HUES64 (cell line): ENCODE measurements at regions not wholly inside any gene's neighbourhood (a gene's known extent, or its start where the extent isn't known, plus 50 kb on each side); places are given as distances from the start of the nearest gene placed in this dataset.
"Not testable (repeated sequence)": the region's sequence is repeated elsewhere in the genome, so short reads cannot be mapped to it uniquely, and the experiment has no call there.

Experiments used
- H3K27ac ChIP-seq: 2 replicates; pipeline ENCODE4 v1.7.0; 2013; ENCODE audit warnings: low read depth, low read length, inconsistent platforms
- H3K27me3 ChIP-seq: 2 replicates; pipeline ENCODE4 v1.6.1; 2013; ENCODE audit warnings: mild to moderate bottlenecking, low read length; ENCODE audit not compliant: insufficient read depth
- H3K36me3 ChIP-seq: 2 replicates; pipeline ENCODE4 v1.6.1; 2013; ENCODE audit warnings: mild to moderate bottlenecking, low read length; ENCODE audit not compliant: insufficient read depth
- H3K4me1 ChIP-seq: 2 replicates; pipeline ENCODE4 v1.6.1; 2013; ENCODE audit warnings: mild to moderate bottlenecking, low read length, moderate library complexity; ENCODE audit not compliant: insufficient read depth
- H3K4me3 ChIP-seq: 2 replicates; pipeline ENCODE4 v1.5.1; 2013; ENCODE audit warnings: mild to moderate bottlenecking, low read length, moderate library complexity
- H3K9ac ChIP-seq: 2 replicates; pipeline ENCODE4 v1.6.1; 2013; ENCODE audit warnings: mild to moderate bottlenecking, low read depth, low read length
- H3K9me3 ChIP-seq: 2 replicates; pipeline ENCODE4 v1.6.1; 2013; ENCODE audit warnings: low read depth, low read length; ENCODE audit not compliant: insufficient read depth
- WGBS: fragments of 150-250, 120-280 bp; methylation state at CpG from one replicate; pipeline ENCODE4 v1.1.7; 2013; ENCODE audit warnings: missing lambda C conversion rate; 5-methylcytosine and 5-hydroxymethylcytosine counted together

DNA sequence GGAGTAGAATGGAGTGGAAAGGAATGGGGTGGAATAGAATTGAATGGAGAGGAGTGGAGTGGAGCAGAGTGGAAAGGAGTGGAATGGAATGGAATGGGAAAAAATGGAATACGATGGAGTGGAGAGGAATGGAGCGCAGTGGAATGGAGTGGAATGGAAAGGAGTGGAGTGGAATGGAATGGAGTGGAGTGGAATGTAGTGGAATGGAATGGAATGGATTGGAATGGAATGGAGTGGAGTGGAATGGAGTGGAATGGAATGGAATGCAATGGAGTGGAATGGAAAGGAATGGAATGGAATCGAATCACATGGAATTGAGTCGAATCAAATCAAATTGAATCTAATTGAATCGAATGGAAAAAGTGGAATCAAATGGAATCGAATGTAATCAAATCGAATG is 1016.1 kb downstream of the CDY1 start:
- H3K36me3 ChIP-seq: no peaks in the 10 kb centered on the region
- H3K27me3 ChIP-seq: no peaks in the 10 kb centered on the region
- H3K27ac ChIP-seq: no peak overlapping the region
- no peaks in the 10 kb centered on the region for H3K4me1 ChIP-seq
- no peak overlapping the region for H3K4me3 ChIP-seq
- H3K9me3 ChIP-seq: peaks cover 75% of the 10 kb centered on the region
- WGBS: 93% methylated on average over 7 of the region's 7 CpGs
- no peak overlapping the region for H3K9ac ChIP-seq

GRCh38 chrY:26645856-26646255 is 1023.9 kb downstream of the CDY1 start:
- not testable (repeated sequence) for H3K4me1 ChIP-seq, H3K4me3 ChIP-seq, H3K36me3 ChIP-seq, H3K9ac ChIP-seq, H3K27me3 ChIP-seq, H3K27ac ChIP-seq
- 93% methylated on average over 10 of the region's 10 CpGs for WGBS
- H3K9me3 ChIP-seq: peaks cover 67% of the 10 kb centered on the region

GRCh38 chrY:26648240-26648639 is 1026.3 kb downstream of the CDY1 start:
- not testable (repeated sequence) for H3K4me3 ChIP-seq, H3K27ac ChIP-seq, H3K9ac ChIP-seq, H3K27me3 ChIP-seq, H3K36me3 ChIP-seq, H3K4me1 ChIP-seq
- H3K9me3 ChIP-seq: peaks cover 70% of the 10 kb centered on the region
- WGBS: 87% methylated on average over 6 of the region's 6 CpGs

DNA sequence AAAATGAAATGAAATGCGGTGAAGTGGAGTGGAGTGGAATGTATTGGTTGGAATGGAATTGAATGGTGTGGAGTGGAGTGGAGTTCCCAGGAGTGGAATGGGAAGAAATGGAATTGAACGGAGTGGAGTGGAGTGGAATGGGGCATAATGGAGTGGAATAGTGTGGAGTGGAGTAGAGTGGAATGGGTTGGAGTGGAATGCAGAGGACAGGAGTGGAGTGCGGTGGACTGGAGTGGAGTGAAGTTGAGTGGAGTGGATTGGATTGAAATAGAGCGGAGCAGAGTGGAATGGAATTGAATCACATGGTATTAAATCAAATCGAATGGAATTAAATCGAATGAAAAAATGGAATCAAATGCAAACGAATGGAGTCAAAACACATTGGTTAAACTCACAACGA is 1042.3 kb downstream of the CDY1 start:
- H3K27ac ChIP-seq, H3K4me3 ChIP-seq, H3K36me3 ChIP-seq, H3K4me1 ChIP-seq, H3K27me3 ChIP-seq, H3K9ac ChIP-seq: not testable (repeated sequence)
- 86% methylated on average over 8 of the region's 8 CpGs for WGBS
- H3K9me3 ChIP-seq: peaks cover 42% of the 10 kb centered on the region

GRCh38 chrY:26666691-26667090 is 1044.8 kb downstream of the CDY1 start:
- WGBS: 94% methylated on average over 4 of the region's 8 CpGs
- peaks cover 51% of the 10 kb centered on the region for H3K9me3 ChIP-seq
- not testable (repeated sequence) for H3K9ac ChIP-seq, H3K27ac ChIP-seq, H3K27me3 ChIP-seq, H3K4me1 ChIP-seq, H3K4me3 ChIP-seq, H3K36me3 ChIP-seq

DNA sequence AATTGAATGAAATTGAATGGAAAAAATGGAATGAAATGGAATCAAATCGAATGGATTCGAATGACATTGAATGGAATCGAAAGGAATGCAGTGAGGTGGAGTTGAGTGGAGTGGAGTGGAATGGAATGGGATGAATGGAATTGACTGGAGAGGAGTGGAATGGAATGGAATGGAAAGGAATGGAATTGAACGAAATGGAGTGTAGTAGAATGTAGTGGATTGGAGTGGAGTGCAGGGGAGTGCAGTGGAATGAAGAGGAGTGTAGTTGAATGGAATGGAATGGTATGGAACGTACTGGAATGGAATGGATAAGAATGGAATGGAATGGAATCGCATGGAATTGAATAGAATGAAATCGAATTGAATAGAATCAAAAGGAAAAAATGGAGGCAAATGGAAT is 1047.3 kb downstream of the CDY1 start:
- not testable (repeated sequence) for H3K36me3 ChIP-seq, H3K27me3 ChIP-seq, H3K4me1 ChIP-seq, H3K9ac ChIP-seq, H3K4me3 ChIP-seq, H3K27ac ChIP-seq
- H3K9me3 ChIP-seq: peaks cover 38% of the 10 kb centered on the region
- 75% methylated on average over 7 of the region's 7 CpGs for WGBS

DNA sequence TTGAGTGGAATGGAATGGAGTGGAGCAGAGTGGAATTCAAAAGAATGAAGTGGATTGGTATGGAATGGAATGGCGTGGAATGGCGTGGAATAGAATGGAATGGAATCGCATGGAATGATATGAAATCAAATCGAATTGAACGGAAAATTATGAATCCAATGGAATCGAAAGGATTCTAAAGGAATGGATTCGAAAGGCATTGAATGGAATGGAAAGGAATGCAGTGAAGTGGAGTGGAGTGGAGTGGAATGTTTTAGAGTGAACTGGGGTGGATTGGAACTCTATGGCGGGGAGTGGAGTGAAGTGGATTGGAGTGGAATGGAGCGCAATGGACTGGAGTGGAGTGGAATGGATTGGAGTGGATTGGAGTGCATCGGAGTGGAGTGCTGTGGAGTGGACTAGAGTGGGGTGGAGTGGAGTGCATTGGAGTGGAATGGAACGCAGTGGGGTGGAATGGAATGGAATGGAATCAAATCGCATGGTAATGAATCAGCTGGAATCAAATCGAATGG is 1048.5 kb downstream of the CDY1 start:
- peaks cover 29% of the 10 kb centered on the region for H3K9me3 ChIP-seq
- not testable (repeated sequence) for H3K9ac ChIP-seq, H3K36me3 ChIP-seq, H3K27me3 ChIP-seq, H3K4me3 ChIP-seq, H3K4me1 ChIP-seq, H3K27ac ChIP-seq
- 84% methylated on average over 13 of the region's 13 CpGs for WGBS

GRCh38 chrY:26670881-26671879 is 1049.3 kb downstream of the CDY1 start:
- not testable (repeated sequence) for H3K9ac ChIP-seq, H3K36me3 ChIP-seq, H3K4me1 ChIP-seq, H3K27ac ChIP-seq, H3K27me3 ChIP-seq
- WGBS: 89% methylated on average over 20 of the region's 20 CpGs
- H3K9me3 ChIP-seq: peaks cover 29% of the 10 kb centered on the region
- H3K4me3 ChIP-seq: peak overlapping the region; percentile 0; the same call in 1 of the 2 replicates
